SK-N-DZ (cell line): ENCODE measurements at regions not wholly inside any gene's neighbourhood (a gene's known extent, or its start where the extent isn't known, plus 50 kb on each side); places are given as distances from the start of the nearest gene placed in this dataset.

ENCODE experiments used
- DNase-seq: peaks from one replicate; pipeline ENCODE4 v3.0.0-alpha.2; 2015; ENCODE audit warnings: low spot score

- no peak for DNase-seq
Observed at GRCh38 chr9:87118594-87118993, 171.3 kb upstream of the GAS1 start.

DNA sequence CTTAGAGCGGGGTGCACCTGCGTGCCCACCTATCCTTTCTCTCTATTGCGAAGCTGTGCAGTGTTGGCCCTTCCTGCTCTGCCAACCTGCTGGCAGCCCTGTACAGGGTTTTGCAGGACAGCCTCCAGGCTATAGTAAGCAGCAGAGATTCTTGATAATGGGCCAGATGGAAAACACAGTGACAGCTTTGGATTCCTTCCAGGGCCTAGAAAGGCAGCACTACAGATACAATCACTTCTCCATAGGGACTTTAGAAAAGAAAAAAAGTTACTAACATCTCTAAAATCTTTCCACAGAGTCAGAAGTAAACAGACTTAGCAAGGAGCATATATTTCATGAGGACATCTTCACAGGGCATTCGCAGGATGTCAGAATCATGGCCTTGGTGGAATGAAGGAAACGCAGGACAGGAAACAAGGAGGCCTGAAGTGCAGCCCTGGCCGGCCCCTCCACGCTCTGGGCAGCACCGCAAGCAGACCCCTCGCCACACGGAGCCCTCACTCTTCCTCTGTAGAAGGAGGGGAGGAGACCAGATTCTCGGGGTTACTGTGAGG lies 172.1 kb upstream of the GAS1 start:
- DNase-seq: peak; percentile 69

- no peak for DNase-seq
Observed at GRCh38 chr9:87120610-87121009, 173.3 kb upstream of the GAS1 start.

- no peak for DNase-seq
Observed at GRCh38 chr9:87122947-87123685, 175.8 kb upstream of the GAS1 start.

DNA sequence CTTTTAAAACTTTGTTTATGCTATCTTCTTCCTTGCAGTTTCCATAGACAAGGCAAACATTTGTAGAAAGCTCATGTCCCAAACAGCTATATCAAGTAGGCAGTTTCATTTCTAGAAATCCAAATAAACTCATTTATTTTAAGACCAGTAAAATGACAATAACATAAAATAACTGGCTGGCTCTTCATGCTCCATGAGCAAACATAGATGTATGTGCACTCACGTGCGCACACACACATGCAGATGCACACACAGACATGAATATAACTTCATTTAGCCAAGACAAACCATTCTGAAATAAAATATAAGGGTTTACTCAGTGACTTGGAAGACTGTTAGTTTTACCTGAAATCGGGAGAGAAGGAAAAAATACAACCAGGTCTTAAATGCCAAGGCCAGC lies 176.5 kb upstream of the GAS1 start:
- no peak for DNase-seq

DNA sequence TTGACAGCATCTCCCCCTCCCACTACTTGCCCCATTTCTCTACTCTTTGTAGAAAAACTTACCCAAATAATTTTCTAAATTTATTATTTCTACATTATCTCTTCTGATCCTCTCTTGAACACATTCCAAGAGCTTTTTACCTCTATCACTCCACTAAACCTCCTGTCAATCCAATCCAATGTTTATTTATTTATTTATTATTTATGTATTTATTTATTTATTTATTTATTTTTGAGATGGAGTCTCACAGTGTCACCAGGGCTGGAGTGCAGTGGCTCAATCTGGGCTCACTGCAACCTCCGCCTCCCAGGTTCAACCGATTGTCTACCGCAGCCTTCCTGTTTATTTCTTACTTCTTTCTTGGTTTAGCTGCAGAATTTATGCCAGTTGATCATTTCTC lies 178.5 kb upstream of the GAS1 start:
- no peak for DNase-seq

- no peak for DNase-seq
Observed at GRCh38 chr9:87127543-87127942, 180.2 kb upstream of the GAS1 start.

GRCh38 chr9:87127978-87128614 lies 180.8 kb upstream of the GAS1 start:
- no peak for DNase-seq

- no peak for DNase-seq
Observed at GRCh38 chr9:87128844-87129493, 181.7 kb upstream of the GAS1 start.

DNA sequence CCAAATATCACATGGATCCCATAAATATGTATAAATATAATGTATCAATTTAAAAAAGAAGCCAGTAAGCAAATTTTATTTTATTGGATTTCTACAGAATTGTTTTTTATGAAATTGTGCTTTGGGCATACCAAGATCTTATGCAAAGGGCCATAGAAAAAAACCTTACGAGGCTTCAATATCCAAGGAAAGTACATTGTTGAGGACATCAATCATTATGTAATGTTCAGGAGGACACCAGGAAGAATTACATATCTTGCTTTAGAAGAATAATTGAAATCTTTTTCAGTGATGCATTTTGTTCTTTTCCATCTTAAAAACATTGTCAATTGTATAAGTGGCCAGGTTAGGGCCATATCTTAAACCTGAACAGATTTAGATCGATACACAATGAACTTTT lies 187.8 kb upstream of the GAS1 start:
- no peak for DNase-seq

DNA sequence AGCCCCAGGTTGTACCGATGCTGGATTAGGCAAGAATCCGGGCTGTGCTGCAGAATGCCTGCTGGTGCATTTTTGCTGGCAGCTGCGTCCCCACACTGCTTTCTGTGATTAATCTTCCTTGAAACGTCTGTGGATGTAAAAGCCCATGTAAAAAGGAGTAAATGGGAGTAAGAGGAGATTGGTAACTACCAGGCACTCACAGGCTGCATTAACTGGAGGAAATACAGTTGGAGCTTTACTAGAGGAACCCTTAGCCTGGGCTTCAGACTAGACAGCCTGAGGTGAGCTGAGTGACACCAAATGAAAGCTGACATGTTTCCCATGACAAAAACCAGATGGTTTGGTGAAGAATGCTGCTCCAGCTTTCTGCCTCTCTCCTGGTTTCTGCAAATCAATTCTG lies 190.4 kb upstream of the GAS1 start:
- peak; percentile 88 for DNase-seq

DNA sequence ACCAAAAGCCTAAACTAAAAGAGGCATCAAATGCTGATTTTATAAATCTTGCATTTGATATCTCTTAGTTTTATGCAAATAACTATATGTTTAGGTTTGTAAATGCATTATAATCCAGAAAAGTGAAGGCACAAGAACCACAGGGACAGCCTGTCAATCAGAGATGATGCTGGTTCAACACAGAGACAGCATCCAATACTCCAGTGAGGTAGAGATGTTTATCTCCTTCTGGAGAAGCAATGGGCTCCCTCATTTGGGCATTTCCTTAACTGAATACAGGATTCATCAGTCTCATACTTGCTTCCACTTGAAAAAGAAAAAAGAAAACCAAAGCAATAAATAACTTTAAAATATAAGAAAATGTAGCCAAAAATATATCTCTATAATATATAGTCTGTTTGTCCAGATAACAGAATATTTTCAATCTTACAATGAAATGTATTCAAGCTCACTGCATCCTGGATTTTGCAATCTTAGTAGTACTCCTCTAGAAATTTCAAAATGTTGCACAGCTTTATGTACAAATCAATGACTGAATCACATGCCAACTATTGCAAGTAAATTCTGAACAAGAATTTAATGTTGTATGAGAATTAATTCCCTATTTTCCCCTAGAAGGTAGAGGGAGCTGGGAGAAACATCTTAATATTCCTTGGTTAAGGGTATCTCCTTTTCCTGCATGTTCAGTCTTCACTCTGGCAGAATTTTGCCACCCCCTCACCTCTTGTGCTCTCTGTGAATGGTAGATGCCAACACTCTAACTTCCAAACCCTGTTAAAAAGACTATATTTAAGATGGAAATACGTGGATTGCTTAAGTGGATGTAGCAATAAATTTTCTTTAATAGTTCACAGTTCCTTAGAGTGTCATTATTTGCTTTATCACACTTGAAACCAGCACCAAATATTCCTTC lies 191.1 kb upstream of the GAS1 start:
- peak; percentile 81 for DNase-seq

DNA sequence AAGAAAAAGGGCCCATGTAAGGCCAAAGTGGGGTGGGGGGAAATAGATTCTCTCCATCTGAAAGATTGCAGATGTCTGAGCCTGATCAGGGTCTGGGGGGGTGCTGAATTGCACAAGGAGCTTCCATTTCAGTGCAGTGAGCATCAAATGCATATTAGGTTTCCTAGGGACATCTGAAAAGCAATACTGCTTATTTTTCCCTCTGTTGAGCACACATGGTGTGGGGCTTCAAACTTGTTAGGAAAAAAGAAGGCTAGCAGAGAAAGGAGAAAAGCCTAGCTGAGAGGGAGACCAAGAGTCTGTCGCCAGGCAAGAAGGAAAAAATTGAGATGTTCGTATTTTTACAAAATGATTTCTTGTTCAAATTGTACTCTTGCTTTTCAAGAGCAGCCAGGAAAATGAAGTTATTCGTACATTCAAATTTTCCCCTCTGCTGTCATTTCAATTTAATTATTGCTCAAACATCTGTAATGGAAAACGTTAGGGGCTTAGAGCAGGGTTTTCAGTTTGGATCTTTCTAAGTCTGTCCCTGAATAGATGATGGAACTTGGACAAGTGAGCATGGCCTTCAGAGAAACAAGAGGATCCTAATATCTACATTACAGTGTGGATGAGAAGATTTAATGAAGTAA lies 191.9 kb upstream of the GAS1 start:
- DNase-seq: no peak

GRCh38 chr9:87140142-87140541 lies 192.8 kb upstream of the GAS1 start:
- no peak for DNase-seq

DNA sequence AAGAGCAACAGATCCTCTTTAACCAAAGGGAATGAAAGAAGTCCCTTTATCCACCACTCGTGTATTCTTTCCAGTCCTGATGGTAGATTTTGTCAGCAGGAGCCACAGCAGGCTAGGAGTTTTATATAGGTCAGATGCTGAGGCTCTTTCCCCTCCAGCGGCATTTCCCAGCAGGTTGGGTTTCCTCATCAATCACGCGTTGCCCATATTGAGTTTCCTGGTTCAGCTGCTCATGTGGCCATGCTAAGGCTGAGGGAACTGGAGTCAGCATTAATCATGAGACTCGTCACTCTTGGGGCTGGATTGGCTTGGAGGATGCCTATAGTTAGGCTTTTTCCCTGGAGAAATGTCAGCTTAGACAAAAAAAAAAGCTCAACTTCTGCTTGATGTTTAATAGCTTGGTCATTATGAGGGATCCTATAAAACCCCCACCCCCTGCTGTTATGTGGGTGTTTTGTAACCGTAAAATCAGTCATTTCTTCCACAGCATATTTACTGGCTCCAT lies 193.4 kb upstream of the GAS1 start:
- no peak for DNase-seq

DNA sequence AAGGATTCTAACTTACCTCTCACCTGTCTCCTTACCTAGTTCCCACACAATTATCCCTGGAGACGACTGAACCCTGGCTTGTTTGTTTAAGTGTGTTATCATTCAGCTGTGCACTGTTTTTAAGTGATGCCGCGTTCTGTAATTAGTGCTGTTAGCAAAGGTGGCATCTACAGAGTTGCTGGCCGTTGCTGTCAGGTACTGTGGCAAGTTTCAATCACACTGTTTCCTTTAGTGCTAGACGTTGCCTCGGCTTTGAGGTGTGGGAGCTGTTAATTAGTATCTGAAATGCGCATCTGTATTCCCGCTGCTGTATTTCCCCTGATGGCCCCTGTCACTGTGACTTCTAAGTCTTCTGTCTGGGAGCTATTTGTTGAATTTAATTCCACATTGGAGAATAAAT lies 193.8 kb upstream of the GAS1 start:
- no peak for DNase-seq

DNA sequence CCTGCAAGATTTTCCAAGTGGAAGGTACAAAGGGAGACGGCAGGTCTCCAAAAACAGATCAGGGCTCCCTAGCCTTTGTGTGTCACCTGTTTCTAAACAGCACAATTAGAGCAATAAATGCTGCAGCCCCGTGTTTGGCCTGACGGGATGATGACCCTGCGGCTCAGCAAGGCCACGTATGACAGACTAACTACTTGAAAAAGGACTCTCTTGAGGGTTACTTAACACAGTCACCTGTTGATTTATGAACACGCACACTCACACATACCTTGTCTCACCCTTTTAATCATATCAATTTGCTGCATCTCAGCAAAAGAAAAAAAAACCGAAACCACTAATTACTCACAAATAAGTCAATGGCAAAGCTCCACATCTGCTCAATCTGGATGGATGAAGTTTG lies 199.6 kb upstream of the GAS1 start:
- no peak for DNase-seq

DNA sequence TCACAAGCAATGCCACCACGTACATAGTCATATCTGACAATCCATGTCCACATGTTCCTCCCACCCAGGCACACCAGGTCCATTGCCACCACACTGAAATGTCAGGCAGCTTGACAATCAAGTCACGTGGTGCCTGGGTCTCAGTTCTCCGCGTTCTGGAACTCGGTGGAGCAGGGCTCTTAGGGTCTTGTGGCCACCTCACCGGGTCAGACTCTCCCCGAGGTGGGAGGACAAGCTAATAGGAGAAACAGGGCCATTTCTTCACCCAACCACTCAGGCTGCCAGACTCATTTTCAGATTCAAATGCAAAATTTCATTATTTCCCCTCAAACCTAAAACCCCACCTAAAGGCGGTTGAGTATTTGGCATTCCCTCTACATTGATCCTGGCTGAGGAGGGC lies 200.5 kb upstream of the GAS1 start:
- DNase-seq: no peak

DNA sequence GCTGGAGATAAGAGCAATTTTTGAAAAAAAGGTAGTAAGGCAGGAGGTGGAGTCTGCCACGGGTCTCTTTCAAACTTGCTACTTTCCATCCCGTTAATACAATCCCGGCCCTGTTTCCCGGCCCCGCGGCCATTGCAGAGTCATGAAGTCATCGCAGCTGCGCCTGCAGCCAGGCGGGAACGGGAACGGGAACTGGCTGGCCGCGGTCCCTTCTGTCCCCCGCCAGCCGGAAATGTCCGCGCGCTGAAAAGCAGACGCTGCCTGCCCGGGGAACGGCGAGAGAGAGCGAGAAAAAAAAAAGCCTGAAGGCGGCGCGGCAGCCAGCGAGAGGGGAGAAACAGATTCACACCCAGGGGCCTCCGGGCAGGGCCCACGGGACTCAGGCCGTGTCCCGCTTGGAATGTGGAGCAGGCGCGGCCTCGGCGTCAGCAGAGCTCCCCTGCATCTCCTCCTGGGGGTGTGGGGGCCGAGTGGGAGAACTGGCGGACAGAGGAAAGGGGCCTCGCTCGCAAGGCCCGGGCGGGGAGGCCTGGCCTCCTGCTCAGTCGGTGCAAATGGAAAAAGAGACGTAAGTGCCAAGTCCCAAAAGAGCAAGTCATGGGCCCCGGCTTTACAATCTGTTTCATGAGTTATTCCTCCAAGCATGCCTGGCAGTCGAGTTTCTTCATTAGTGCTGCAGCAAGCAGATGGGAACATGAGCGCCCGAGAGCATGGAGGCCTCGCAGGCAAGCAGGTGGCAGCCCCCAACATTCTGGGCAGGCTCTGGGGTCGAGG lies 201.2 kb upstream of the GAS1 start:
- peak; percentile 61 for DNase-seq

- no peak for DNase-seq
Observed at GRCh38 chr9:87149799-87150198, 202.5 kb upstream of the GAS1 start.
